DND-41 (cell line): ENCODE measurements at regions not wholly inside any gene's neighbourhood (a gene's known extent, or its start where the extent isn't known, plus 50 kb on each side); places are given as distances from the start of the nearest gene placed in this dataset.

Source experiments
- EZH2 ChIP-seq: IDR thresholded peaks from 3 replicates; pipeline ENCODE4 v1.6.1; 2012; ENCODE audit warnings: borderline replicate concordance, low read depth, mild to moderate bottlenecking, moderate library complexity, low read length, inconsistent platforms; ENCODE audit not compliant: severe bottlenecking
- TF ChIP-seq, protein P1 (sequence below): IDR thresholded peaks from 2 replicates; pipeline ENCODE4 v1.5.1; 2012; ENCODE audit warnings: borderline replicate concordance, low read length, moderate library complexity, mild to moderate bottlenecking; ENCODE audit not compliant: poor library complexity, severe bottlenecking; ENCODE audit errors: extremely low read depth

DNA sequence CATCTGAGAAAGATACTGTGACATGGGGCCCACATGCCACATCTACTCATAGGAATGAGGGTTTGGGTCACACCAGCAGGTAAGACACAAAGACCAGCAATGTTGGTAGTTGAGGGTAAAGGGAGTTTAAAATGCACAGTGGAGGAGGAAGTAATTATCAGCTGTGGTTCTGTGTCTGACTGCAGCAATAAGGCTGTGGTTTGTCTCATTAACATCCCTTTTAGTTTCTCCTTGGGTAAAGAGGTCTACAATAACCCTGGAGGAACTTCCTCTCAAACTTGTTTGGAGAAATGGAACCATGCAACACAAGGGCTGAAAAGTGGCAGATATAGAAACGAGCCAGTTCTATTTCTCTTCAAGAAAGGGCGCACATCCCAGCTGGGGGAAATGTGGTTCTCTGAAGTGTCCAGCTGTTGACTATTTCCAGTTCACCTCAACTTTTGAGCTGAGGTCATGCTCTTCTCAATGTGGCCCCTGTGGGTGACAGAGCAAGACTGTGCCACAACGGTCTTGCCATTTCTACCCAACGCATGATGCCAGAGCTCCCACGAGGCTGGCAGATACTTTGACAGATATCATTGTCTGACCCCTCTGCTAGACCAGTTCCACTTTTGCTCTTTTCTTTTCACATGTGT is 234.3 kb downstream of the SQOR start:
- TF ChIP-seq EZH2: no peak
- TF ChIP-seq, protein P1, sequence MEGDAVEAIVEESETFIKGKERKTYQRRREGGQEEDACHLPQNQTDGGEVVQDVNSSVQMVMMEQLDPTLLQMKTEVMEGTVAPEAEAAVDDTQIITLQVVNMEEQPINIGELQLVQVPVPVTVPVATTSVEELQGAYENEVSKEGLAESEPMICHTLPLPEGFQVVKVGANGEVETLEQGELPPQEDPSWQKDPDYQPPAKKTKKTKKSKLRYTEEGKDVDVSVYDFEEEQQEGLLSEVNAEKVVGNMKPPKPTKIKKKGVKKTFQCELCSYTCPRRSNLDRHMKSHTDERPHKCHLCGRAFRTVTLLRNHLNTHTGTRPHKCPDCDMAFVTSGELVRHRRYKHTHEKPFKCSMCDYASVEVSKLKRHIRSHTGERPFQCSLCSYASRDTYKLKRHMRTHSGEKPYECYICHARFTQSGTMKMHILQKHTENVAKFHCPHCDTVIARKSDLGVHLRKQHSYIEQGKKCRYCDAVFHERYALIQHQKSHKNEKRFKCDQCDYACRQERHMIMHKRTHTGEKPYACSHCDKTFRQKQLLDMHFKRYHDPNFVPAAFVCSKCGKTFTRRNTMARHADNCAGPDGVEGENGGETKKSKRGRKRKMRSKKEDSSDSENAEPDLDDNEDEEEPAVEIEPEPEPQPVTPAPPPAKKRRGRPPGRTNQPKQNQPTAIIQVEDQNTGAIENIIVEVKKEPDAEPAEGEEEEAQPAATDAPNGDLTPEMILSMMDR: no peak
